Thyroid gland (tissue), 4 donors: ENCODE measurements at regions not wholly inside any gene's neighbourhood (a gene's known extent, or its start where the extent isn't known, plus 50 kb on each side); places are given as distances from the start of the nearest gene placed in this dataset.

ENCODE experiments used
- DNase-seq, 2 donors: peaks; one replicate each; pipeline ENCODE4 v3.0.0-alpha.2; 2019
- H3K27ac ChIP-seq, 3 donors: fragments of 200-600 bp; sonication (generic); 1 replicate in 2 of 3; 2 replicates in 1 of 3; pipeline ENCODE4 v1.5.1; 2016 to 2019; ENCODE audit warnings: mild to moderate bottlenecking in 1 of 3, moderate library complexity in 1 of 3
- H3K27me3 ChIP-seq: fragments of 200-600 bp; sonication (generic); one replicate; pipeline ENCODE4 v1.5.1; 2019
- H3K36me3 ChIP-seq, 2 donors: fragments of 200-600 bp; sonication (generic); one replicate each; pipeline ENCODE4 v1.5.1; 2016 to 2019
- H3K4me1 ChIP-seq, 2 donors: fragments of 200-600 bp; sonication (generic); one replicate each; pipeline ENCODE4 v1.5.1; 2017 to 2019
- H3K4me3 ChIP-seq, 3 donors: fragments of 200-600 bp; sonication (generic); replicated peaks in 1 of 3; 1 replicate in 2 of 3; 2 replicates in 1 of 3; pipeline ENCODE4 v1.5.1; 2016; ENCODE audit warnings: mild to moderate bottlenecking in 1 of 3
- H3K9me3 ChIP-seq: fragments of 200-600 bp; sonication (generic); one replicate; pipeline ENCODE4 v1.5.1; 2017
- POLR2A ChIP-seq, 2 donors: fragments of 450-650 bp; IDR thresholded peaks; one replicate each; pipeline ENCODE4 v1.6.1; 2017; ENCODE audit warnings: antibody characterized with exemption in 2 of 2, mild to moderate bottlenecking in 2 of 2, moderate library complexity in 1 of 2
- WGBS, 2 donors: methylation state at CpG; one replicate each; pipeline ENCODE4 v1.1.5; 2017; 5-methylcytosine and 5-hydroxymethylcytosine counted together
- intact Hi-C: fragments of 100-400 bp; cut with DNase I; formaldehyde crosslinking; loops from one replicate; pipeline ENCODE4 v1.15.1; 2023
- TF ChIP-seq, protein P1 (sequence below), 6 experiments: fragments of 200-600 bp in 3 of 6; fragments of 450-650 bp in 3 of 6; sonication (generic) in 3 of 6; IDR thresholded peaks; one replicate each; pipeline ENCODE4 v1.5.1; 2016 to 2019; ENCODE audit warnings: antibody characterized with exemption in 6 of 6, mild to moderate bottlenecking in 2 of 6, inconsistent platforms in 1 of 6, moderate library complexity in 1 of 6

DNA sequence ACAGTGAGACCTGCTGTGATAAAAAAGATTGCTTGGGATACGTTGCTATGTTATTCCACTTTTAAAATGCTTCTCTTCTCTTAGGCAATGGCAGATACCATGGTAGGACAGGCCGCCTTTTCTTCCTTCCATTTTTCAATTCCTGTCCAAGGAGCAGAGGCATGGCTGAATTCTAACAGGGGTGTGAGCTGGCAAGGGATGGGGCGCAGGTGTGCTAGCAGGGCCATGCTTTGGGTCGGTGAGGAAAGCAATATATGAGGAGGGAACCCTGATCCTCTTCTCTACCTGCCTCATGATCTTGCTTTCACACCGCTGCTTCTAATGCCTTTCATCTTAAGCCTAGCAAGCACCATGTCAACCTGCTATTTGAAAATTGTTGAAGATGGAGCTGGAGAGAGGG lies 225.0 kb downstream of the KATNAL1 start:
- 92 to 93% methylated on average over 5 of the region's 5 CpGs for WGBS, 2 donors
- peaks cover 27 to 30% of the 10 kb centered on the region in 2 donors for H3K4me1 ChIP-seq
- intact Hi-C loops = no loop called here
- H3K27ac ChIP-seq = no peak overlapping the region
- H3K36me3 ChIP-seq = no peaks in the 10 kb centered on the region
- H3K27me3 ChIP-seq = no peaks in the 10 kb centered on the region
- DNase-seq = no peak
- no peak for TF ChIP-seq POLR2A (IDR thresholded peaks at IDR 0.05)
- H3K9me3 ChIP-seq = no peaks in the 10 kb centered on the region
- no peak overlapping the region for H3K4me3 ChIP-seq

DNA sequence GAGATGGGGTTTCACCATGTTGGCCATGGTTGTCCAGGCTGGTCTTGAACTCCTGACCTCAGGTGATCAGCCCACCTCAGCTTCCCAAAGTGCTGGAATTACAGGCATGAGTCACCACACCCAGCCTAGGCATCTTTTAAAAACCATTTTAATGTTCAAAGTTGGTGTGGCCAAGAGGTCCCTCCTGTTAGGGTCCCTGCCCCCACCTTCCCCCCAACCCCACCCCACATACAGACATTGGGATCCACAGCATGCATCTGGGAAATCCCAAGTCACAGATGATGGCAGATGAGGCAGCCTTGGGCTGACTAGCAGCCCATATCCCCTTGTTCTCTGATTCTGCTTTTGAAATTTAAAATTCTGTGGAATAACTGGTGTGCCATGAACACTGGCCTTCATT lies 226.0 kb downstream of the KATNAL1 start:
- Histone ChIP-seq H3K9me3 (no peaks in the 10 kb centered on the region), H3K4me1 (peaks cover 27 to 33% of the 10 kb centered on the region in 2 donors), H3K36me3 (no peaks in the 10 kb centered on the region), H3K27ac (no peak overlapping the region), H3K4me3 (no peak overlapping the region), H3K27me3 (no peaks in the 10 kb centered on the region)
- DNase-seq = no peak
- intact Hi-C loops = no loop called here
- TF ChIP-seq POLR2A (IDR thresholded peaks at IDR 0.05) = no peak
- TF ChIP-seq, protein P1, sequence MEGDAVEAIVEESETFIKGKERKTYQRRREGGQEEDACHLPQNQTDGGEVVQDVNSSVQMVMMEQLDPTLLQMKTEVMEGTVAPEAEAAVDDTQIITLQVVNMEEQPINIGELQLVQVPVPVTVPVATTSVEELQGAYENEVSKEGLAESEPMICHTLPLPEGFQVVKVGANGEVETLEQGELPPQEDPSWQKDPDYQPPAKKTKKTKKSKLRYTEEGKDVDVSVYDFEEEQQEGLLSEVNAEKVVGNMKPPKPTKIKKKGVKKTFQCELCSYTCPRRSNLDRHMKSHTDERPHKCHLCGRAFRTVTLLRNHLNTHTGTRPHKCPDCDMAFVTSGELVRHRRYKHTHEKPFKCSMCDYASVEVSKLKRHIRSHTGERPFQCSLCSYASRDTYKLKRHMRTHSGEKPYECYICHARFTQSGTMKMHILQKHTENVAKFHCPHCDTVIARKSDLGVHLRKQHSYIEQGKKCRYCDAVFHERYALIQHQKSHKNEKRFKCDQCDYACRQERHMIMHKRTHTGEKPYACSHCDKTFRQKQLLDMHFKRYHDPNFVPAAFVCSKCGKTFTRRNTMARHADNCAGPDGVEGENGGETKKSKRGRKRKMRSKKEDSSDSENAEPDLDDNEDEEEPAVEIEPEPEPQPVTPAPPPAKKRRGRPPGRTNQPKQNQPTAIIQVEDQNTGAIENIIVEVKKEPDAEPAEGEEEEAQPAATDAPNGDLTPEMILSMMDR (IDR thresholded peaks at IDR 0.05) = no peak

DNA sequence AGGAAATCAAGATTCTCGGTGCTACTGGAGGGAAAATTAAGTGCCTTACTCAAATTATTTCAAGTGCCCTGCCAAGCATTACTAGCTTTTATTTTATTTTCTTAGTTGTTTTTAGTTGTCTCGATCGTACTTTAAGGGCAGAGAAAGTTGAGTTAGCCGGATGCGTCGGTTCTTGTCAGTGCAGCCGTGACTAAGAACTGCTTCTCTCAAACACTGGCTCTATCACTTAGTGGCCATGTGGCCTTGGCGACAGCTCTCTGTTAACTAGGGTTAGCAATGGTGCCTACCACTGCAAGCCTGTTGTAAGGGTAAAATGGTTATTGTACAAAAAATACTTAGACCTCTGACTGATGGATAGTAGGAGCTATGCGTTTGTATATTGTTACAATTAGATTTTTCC lies 227.8 kb downstream of the KATNAL1 start:
- 27 to 40% methylated on average over 9 of the region's 9 CpGs for WGBS, 2 donors
- H3K4me1 ChIP-seq = peaks cover 27 to 33% of the 10 kb centered on the region in 2 donors
- DNase-seq = peak; percentile 63 to 69
- H3K27me3 ChIP-seq = no peaks in the 10 kb centered on the region
- H3K9me3 ChIP-seq = no peaks in the 10 kb centered on the region
- intact Hi-C loops = no loop called here
- peak in 1 of 2 donors; percentile 17 for TF ChIP-seq POLR2A (IDR thresholded peaks at IDR 0.05)
- TF ChIP-seq, protein P1 (IDR thresholded peaks at IDR 0.05) = no peak
- no peaks in the 10 kb centered on the region for H3K36me3 ChIP-seq
- peak overlapping the region; percentile 35 to 90 (median 80) for H3K27ac ChIP-seq
- H3K4me3 ChIP-seq = no peak overlapping the region

DNA sequence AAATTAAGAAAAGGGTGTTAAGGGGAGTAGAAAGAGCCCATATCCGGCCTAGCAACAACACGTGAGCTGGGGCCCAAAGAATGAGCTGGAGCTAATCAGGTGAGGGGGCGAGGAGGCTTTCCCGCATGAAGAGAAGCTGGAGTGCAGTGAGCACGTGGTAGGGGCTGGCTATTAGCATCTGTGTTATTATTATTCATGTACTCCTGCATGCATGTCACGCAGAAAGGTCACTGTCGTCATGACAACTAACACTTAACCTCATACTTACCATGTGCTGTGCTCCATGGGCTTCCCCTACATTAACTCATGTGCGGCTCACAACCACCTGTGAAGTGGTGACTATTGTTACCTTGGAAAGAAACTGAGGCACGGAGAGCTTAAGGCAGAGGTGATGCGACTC lies 227.6 kb upstream of the UBL3 start:
- Histone ChIP-seq H3K4me3 (no peak overlapping the region), H3K27ac (peak overlapping the region; percentile 78 to 90 (median 80)), H3K4me1 (peaks cover 27 to 33% of the 10 kb centered on the region in 2 donors), H3K36me3 (no peaks in the 10 kb centered on the region), H3K27me3 (no peaks in the 10 kb centered on the region), H3K9me3 (no peaks in the 10 kb centered on the region)
- TF ChIP-seq, protein P1 (IDR thresholded peaks at IDR 0.05) = no peak
- no peak for TF ChIP-seq POLR2A (IDR thresholded peaks at IDR 0.05)
- WGBS, 2 donors = 48 to 49% methylated on average over 10 of the region's 10 CpGs
- intact Hi-C loops = no loop called here
- peak; percentile 81 to 86 for DNase-seq

DNA sequence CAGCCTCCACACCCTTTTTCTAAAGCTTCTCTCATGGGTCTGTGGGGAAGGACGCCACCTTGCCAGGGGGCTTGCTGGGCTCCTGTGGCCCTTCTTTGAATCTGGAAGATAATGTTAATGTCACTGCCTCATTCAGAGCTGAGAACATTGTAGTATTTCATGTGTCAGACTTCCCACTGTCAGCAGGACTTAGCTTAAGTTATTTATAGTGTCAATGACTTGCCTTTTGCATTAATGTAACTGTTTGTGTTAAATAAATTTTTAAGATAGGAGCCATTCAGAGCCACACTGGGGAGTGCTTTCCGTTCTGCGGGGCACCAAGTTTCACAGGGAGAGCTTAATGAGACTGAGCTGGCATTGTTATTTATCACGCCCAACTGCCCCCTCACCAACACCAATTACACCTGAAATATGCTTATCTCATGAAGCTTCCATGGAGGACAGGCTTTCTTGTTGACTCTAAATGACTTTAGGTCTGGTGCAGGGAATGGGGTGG lies 226.9 kb upstream of the UBL3 start:
- 86 to 92% methylated on average over 4 of the region's 4 CpGs for WGBS, 2 donors
- Histone ChIP-seq H3K4me1 (peaks cover 34 to 39% of the 10 kb centered on the region in 2 donors), H3K27ac (peak overlapping the region; percentile 78 to 90 (median 80)), H3K9me3 (no peaks in the 10 kb centered on the region), H3K27me3 (no peaks in the 10 kb centered on the region), H3K4me3 (no peak overlapping the region), H3K36me3 (no peaks in the 10 kb centered on the region)
- intact Hi-C loops = no loop called here
- DNase-seq = no peak
- TF ChIP-seq, protein P1 (IDR thresholded peaks at IDR 0.05) = no peak
- TF ChIP-seq POLR2A (IDR thresholded peaks at IDR 0.05) = no peak
